ENCODE measurements at regions not wholly inside any gene's neighbourhood (a gene's known extent, or its start where the extent isn't known, plus 50 kb on each side); places are given as distances from the start of the nearest gene placed in this dataset.

- TF ChIP-seq, protein P1, sequence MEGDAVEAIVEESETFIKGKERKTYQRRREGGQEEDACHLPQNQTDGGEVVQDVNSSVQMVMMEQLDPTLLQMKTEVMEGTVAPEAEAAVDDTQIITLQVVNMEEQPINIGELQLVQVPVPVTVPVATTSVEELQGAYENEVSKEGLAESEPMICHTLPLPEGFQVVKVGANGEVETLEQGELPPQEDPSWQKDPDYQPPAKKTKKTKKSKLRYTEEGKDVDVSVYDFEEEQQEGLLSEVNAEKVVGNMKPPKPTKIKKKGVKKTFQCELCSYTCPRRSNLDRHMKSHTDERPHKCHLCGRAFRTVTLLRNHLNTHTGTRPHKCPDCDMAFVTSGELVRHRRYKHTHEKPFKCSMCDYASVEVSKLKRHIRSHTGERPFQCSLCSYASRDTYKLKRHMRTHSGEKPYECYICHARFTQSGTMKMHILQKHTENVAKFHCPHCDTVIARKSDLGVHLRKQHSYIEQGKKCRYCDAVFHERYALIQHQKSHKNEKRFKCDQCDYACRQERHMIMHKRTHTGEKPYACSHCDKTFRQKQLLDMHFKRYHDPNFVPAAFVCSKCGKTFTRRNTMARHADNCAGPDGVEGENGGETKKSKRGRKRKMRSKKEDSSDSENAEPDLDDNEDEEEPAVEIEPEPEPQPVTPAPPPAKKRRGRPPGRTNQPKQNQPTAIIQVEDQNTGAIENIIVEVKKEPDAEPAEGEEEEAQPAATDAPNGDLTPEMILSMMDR (conservative IDR thresholded peaks at IDR 0.05 in 1 of 2, IDR thresholded peaks at IDR 0.05 in 1 of 2; ENCODE audit: low read depth in 1 of 2, low read length in 2 of 2): no peak
- TF ChIP-seq EZH2 (IDR thresholded peaks at IDR 0.05; ENCODE audit: low read length, missing control alignments): no peak
Observed at GRCh38 chrX:74230094-74230493, 73.9 kb upstream of the ZCCHC13 start.
